IPS-18c (cell line): ENCODE measurements at regions not wholly inside any gene's neighbourhood (a gene's known extent, or its start where the extent isn't known, plus 50 kb on each side); places are given as distances from the start of the nearest gene placed in this dataset.

Source experiments
- H3K4me3 ChIP-seq: 2 replicates; pipeline ENCODE4 v1.7.0; 2013; ENCODE audit warnings: low read depth, mild to moderate bottlenecking, low read length, moderate library complexity; ENCODE audit not compliant: insufficient read depth
- H3K9me3 ChIP-seq: one replicate; pipeline ENCODE4 v1.6.1; 2013; ENCODE audit warnings: mild to moderate bottlenecking, low read length, moderate library complexity; ENCODE audit not compliant: control insufficient read depth, insufficient read depth

DNA sequence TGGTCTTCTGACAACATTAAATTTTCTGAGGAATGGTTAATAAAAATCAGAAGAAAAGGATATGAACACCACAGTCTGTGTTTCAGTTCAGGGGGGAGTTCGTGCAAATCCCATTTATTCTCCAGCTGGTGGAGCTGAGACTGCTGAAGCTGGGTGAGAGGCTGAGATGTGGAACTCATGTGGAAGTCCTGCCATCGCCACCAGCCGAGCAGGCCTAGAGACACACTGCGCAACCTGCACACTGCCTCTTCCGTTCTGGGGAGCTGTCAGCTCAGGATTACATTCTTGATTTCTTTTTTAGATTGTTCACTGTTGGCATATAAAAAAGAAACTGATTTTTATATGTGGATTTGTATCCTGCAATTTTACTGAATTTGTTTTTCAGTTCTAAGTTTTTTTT is 66.6 kb upstream of the ELOVL6 start:
- no peak overlapping the region for H3K4me3 ChIP-seq
- no peaks in the 10 kb centered on the region for H3K9me3 ChIP-seq

DNA sequence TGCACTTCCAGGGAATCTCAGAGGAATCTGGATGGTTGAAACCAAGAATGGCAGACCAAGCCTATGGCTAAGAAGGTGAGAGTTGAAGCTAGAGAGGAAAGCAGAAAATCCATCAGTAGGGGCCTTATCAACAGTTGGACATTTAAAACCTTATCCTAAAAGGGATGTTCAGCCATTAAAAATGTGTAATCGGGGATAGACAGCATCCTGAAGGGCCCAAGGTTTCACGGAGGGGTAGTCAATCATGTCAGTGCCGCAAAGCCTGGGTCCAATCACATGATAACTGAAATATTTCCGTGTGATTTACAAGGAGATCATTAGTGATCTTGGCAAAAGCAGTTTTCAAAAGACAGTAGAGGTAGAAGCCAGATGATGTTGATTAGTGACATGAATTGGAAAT is 61.9 kb upstream of the ELOVL6 start:
- Histone ChIP-seq H3K9me3 (no peaks in the 10 kb centered on the region), H3K4me3 (no peak overlapping the region)

DNA sequence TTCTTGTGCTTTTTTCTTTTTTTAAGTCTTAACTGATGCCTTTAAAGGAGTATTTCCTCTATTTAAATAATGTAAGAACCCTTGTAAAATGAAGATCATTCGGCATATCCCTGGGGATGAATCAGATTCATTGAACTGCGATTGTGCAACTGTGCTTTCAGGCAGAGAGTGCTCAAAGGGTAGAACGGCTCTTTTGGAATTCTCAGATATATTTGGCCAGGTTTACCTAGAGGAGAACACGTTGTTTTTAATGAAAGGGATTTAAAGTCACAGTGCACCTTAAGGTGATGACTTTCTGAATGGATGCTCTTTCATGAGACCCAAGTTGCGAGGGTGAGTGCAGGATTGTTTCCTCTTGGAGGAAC is 51.6 kb upstream of the ELOVL6 start:
- Histone ChIP-seq H3K4me3 (no peak overlapping the region), H3K9me3 (no peaks in the 10 kb centered on the region)

- no peak overlapping the region for H3K4me3 ChIP-seq
- H3K9me3 ChIP-seq, result no peaks in the 10 kb centered on the region
Observed at GRCh38 chr4:110248831-110249253, 50.4 kb upstream of the ELOVL6 start.
